Hematopoietic multipotent progenitor cell (in vitro differentiated cells): ENCODE measurements at regions not wholly inside any gene's neighbourhood (a gene's known extent, or its start where the extent isn't known, plus 50 kb on each side); places are given as distances from the start of the nearest gene placed in this dataset.

ENCODE experiments used
- DNase-seq, 3 donors: peaks; one replicate each; pipeline ENCODE4 v3.0.0-alpha.2; 2011 to 2015; ENCODE audit warnings: low read depth in 2 of 3, low spot score in 2 of 3

GRCh38 chrX:39204945-39205344 lies 403.7 kb downstream of the MID1IP1 start:
- no peak for DNase-seq

DNA sequence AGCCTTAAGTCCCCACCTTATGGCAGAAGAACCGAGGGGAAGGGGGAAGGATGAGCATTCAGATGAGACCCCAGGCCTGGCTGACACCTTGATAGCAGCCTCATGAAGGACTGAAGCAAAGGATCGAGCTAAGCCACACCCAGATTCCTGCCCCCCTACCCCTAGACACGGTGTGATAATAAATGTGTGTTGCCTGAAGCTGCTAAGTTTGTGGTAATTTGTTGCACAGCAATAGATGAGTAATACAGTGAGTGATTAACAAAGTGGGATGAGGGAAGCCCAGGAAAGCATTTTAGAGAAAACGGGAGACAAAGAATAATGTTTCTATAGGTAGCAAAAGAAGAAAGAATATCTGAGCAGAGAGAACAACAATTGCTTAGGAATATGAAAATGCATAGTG lies 404.2 kb downstream of the MID1IP1 start:
- no peak for DNase-seq

GRCh38 chrX:39206399-39207145 lies 405.3 kb downstream of the MID1IP1 start:
- no peak for DNase-seq

GRCh38 chrX:39211501-39211900 lies 410.2 kb downstream of the MID1IP1 start:
- DNase-seq: no peak

DNA sequence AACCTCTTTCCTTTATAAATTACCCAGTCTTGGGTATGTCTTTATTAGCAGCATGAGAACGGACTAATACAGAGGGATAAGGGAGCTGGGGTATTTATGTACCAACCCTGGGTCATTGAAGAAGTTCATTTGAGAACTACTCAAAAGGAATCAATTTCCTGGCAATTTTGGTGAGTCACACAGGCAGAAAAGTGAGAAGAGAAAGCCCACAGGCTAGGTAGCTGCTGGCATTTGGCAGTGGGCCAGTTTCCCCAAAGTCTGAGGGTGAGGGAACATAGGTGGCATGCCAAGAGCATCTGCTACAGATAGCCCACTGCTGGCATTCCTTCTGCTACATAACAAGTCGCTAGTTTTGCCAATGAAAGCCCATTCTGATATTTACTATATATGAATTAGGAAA lies 411.2 kb downstream of the MID1IP1 start:
- peak in 1 of 3 donors; percentile 41 for DNase-seq

- no peak for DNase-seq
These were observed 413.3 kb downstream of the MID1IP1 start for GRCh38 chrX:39214387-39215126.

- DNase-seq: no peak
These were observed 419.7 kb downstream of the MID1IP1 start for GRCh38 chrX:39220952-39221351.

DNA sequence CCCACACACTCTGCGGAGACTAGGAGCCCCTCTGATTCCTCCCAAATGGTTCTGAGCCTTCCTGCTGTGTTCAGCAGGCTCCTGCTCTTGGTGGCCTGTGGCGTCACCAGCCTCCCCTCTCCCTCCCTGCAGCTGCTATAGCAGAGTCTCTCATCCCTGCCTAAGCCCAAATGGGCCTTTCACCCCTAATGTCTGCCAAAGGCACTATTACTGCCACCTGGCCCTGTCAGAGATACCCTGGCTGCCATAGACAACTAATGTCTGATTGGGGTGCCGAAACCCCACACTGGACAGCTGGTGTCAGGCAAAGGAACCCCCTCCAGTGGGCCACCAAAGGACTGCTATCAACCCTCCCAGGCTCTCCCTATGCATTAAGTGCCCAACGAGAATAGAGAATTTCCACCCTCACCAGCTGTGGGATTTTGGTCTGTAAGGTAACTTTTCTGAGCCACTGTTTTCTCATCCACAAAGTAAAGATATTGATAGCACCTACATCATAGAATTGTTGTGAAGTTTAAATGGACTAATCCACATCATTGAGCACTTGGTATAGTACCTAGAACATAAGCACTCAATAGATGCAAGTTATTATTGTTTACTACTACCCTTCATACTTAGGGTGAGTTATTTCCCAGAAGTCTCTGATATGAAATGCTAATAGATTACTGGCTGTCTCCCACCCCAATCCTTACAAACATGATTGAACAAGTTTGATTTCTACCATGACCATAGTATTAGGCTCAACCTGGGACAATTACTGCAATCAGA lies 421.3 kb downstream of the MID1IP1 start:
- no peak for DNase-seq

- DNase-seq: no peak
These were observed 425.0 kb downstream of the MID1IP1 start for GRCh38 chrX:39226251-39226650.

DNA sequence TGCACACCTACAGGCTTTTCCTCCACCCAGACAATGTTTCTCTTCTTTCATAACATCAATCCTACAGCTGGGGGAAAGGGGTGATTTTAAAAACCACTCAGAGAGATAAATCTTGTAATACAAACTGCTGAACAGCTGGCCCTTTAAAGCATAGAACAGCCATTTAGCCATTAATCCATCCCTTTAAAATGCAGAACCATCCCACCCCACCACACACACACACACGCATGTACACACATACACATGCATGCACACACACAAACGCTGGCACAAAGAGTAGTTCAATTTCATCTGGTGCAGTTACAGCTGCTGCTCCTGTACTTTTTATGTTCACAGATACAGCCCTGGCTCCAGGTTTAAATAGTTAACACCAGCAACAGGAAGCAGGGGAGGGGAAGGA lies 426.1 kb downstream of the MID1IP1 start:
- no peak for DNase-seq

DNA sequence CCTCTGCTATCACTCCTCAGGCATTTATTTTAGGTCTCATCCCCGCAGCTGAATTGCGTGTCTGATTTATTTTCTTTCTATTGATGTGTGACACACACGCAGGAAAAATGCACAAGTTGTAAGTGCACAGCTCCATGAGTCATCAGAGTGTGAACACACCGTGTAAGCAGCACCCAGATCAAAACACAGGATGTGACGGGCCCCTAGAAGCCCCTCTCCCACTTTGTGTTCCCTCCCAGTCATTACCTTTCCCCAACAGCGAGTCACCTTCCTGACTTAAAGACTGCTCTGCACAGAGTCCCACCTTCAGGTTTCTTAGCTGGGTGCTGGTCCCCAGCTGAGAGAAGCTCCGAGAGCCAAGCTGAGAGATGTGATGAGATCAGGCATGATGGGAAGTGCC lies 436.7 kb downstream of the MID1IP1 start:
- DNase-seq: no peak

DNA sequence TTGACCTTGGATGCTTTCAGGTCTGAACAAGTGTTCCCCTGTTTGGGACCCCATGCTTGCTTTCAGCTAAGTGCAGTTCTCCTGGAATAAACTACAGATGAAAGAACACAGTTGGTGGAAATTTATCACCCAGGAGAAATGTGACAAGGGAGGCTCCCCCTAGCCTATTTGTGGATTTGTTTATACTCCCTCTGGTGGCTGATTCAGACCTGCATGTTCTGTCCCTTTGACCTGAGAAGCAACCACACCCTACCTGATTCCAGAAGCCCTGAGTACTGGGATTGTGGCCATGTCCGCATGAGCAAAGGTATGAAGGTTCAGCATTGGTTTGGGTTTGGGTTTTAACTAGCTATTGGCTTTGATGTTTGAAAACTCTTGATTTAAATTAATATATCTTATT lies 440.9 kb downstream of the MID1IP1 start:
- peak; percentile 5 to 53 (median 30) for DNase-seq

GRCh38 chrX:39244147-39244546 lies 442.9 kb downstream of the MID1IP1 start:
- no peak for DNase-seq

- no peak for DNase-seq
These were observed 443.8 kb downstream of the MID1IP1 start for GRCh38 chrX:39245024-39245423.

DNA sequence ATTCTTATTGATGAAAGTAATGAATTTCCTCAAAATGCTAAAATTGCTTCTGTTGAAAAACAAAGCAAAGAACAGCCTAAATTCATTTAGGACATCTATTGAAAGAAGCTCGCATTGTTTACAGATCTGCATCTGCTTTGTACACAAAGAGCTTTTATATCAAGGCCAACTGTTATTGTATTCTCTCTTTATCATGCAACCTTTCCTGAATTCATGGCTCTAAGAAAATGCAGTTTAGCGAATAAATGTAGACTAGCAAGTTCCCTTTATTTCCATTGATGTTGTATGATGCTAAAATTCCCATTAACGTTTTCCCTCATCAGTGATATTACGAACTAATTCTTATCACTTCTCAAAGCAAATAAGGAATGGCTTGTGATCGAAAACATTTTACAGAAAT lies 446.3 kb downstream of the MID1IP1 start:
- no peak for DNase-seq

DNA sequence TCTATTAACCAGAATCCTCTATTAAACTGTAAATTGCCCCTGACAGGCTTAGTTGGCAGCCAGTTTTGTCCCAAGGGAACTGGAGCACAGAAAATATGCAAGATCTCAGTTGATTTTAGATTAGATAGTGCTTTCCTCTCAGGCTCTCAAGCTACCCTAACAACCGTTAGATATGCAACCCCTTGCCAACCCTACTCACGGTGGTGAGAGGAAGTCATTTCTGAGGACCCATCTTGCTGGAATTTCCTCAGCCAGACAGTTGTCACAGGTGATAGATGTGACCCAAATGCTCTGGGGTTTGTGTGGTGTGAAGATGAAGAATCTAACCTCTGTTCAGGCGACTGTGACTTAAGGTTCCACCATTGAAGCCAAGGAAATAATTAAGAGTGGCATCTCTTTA lies 447.1 kb downstream of the MID1IP1 start:
- no peak for DNase-seq

DNA sequence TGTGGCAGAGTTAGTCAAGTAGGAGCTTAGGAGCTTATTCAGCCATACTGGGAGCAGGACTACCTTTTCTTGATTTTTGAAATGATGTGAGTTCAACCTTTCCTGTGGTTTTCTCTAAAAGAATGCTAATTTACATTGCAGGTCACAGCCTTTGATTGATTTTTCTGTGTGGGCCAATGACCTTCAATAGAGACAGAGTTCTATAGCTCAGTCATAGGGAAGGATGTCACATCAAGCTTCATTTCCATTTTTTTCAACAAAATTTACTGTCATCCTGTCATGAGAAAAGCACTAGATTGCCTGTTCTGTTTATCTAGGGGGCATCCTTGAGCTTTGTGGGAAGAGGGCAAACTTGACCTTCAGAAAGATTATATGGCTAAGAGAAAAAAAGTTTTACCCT lies 448.7 kb downstream of the MID1IP1 start:
- DNase-seq: no peak

DNA sequence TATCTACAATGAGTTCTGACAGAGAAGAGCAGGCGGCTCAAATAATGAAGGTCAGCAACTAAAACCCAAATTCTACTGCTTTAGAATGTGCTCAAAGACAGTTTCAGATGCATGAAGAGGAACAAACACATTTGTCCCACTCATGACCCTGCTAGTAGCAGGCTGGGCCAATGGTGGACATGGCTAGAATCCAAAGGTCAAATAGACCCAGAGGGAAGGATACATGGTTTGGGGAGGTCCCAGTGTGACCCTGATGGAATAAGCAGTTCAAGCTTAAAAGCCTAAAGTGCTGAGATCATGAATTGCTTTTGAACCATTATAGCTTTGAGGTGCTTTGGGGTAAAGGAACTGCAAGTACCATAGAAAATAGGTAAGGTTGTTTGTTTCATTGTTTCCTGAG lies 450.7 kb downstream of the MID1IP1 start:
- no peak for DNase-seq

GRCh38 chrX:39253551-39253950 lies 452.3 kb downstream of the MID1IP1 start:
- DNase-seq: no peak

- no peak for DNase-seq
These were observed 457.1 kb downstream of the MID1IP1 start for GRCh38 chrX:39258331-39258730.

- DNase-seq: no peak
These were observed 459.7 kb downstream of the MID1IP1 start for GRCh38 chrX:39260965-39261364.
